Omental fat pad (tissue), 3 donors: ENCODE measurements at regions not wholly inside any gene's neighbourhood (a gene's known extent, or its start where the extent isn't known, plus 50 kb on each side); places are given as distances from the start of the nearest gene placed in this dataset.

Experiments used
- ATAC-seq: fragments of 150-250 bp; one replicate; pipeline ENCODE4 v1.9.1; 2016; ENCODE audit warnings: mild to moderate bottlenecking, moderate library complexity; ENCODE audit not compliant: low FRiP score
- DNase-seq: peaks from one replicate; pipeline ENCODE4 v3.0.0-alpha.2; 2019; ENCODE audit warnings: low spot score
- TF ChIP-seq, protein P1 (sequence below), 3 donors: fragments of 450-650 bp; IDR thresholded peaks; one replicate each; pipeline ENCODE4 v1.5.1; 2016 to 2017; ENCODE audit warnings: antibody characterized with exemption in 3 of 3, mild to moderate bottlenecking in 3 of 3, moderate library complexity in 2 of 3

DNA sequence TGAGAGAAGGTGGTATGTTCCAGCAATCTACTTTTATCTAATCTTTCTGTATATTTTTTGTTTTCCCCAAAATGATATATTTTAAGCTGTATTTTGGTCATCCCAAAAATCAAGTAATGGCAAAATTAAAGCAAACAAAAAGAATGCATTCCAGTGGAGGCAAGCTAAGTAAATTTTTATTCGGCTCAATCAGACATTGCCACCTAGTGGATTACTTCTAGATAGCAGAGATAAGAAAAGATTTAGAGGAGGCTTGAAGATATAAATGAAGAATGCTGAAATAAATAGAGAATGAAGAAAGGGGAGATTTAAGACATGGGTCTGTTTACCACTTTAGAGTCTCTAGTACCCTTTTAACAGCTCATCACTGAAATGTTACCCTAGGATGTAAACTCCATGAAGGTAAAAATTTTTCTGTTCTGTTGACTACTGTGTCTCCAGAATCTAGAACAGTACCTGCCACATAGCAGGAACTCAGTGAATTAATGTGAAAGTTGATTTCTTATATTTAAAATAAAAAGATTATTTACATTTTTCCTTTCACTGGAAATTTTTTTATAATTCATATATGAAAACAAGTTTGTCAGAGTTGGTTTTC lies 110.9 kb upstream of the ANK2 start:
- ATAC-seq (no peak), DNase-seq (no peak)
- TF ChIP-seq, protein P1, sequence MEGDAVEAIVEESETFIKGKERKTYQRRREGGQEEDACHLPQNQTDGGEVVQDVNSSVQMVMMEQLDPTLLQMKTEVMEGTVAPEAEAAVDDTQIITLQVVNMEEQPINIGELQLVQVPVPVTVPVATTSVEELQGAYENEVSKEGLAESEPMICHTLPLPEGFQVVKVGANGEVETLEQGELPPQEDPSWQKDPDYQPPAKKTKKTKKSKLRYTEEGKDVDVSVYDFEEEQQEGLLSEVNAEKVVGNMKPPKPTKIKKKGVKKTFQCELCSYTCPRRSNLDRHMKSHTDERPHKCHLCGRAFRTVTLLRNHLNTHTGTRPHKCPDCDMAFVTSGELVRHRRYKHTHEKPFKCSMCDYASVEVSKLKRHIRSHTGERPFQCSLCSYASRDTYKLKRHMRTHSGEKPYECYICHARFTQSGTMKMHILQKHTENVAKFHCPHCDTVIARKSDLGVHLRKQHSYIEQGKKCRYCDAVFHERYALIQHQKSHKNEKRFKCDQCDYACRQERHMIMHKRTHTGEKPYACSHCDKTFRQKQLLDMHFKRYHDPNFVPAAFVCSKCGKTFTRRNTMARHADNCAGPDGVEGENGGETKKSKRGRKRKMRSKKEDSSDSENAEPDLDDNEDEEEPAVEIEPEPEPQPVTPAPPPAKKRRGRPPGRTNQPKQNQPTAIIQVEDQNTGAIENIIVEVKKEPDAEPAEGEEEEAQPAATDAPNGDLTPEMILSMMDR (IDR thresholded peaks at IDR 0.05), result peak in 2 of 3 donors; percentile 22 to 25

GRCh38 chr4:112939901-112940300 lies 109.6 kb upstream of the ANK2 start:
- DNase-seq, result no peak
- TF ChIP-seq, protein P1 (IDR thresholded peaks at IDR 0.05), result no peak
- no peak for ATAC-seq

GRCh38 chr4:112940336-112940735 lies 109.1 kb upstream of the ANK2 start:
- TF ChIP-seq, protein P1 (IDR thresholded peaks at IDR 0.05), result no peak
- no peak for DNase-seq
- no peak for ATAC-seq

- ATAC-seq (no peak), DNase-seq (no peak)
- TF ChIP-seq, protein P1 (IDR thresholded peaks at IDR 0.05), result no peak
Measured at GRCh38 chr4:112942077-112942476, 107.4 kb upstream of the ANK2 start.

GRCh38 chr4:112942997-112943396 lies 106.5 kb upstream of the ANK2 start:
- no peak for ATAC-seq
- TF ChIP-seq, protein P1 (IDR thresholded peaks at IDR 0.05), result no peak
- DNase-seq, result no peak

DNA sequence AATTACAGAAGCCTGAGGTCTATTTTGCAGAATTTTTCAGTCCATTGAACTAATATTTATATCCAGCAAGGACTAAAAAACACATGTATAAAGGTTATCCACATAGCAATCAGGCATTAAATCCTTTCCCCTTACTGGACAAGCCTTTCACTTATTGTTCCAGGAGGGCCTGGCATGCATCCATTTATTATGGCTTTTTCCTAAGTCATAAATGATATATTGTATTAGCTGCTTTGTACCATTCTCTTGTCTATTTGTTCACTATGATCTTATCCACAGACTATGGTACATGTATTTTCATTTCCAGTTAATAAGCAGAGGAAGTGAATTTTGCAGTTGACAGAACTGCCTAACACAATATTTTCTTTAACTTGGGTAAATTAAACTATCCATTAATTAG lies 105.4 kb upstream of the ANK2 start:
- DNase-seq (no peak), ATAC-seq (no peak)
- TF ChIP-seq, protein P1 (IDR thresholded peaks at IDR 0.05), result no peak

GRCh38 chr4:112946127-112946526 lies 103.3 kb upstream of the ANK2 start:
- DNase-seq (no peak), ATAC-seq (no peak)
- TF ChIP-seq, protein P1 (IDR thresholded peaks at IDR 0.05), result no peak
